ENCODE measurements at regions not wholly inside any gene's neighbourhood (a gene's known extent, or its start where the extent isn't known, plus 50 kb on each side); places are given as distances from the start of the nearest gene placed in this dataset.

DNA sequence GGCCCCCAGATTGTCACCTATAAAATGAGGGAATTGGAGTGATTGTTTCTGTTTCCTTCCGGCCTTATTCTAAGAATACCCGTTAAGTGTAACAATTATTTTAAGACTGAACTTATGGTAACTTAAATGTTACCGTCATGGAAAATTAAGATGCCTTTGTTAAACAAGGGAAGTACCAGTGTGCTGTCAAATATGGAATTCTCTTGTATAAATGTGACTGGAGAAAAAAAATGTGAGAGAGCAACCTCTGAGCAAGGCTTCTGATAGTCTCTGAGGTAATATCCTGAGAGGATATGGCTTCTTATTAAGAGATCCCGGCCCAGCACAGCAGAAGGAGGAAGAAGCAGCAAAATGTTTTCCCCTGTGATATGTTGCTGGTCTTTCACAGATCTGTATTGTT lies 480.7 kb upstream of the ADAMTS9 start:
- no peak for TF ChIP-seq POLR2AphosphoS5 (IDR thresholded peaks at IDR 0.05; ENCODE audit: borderline replicate concordance, low read depth, low read length)
- no peak for TF ChIP-seq FOXP2 (optimal IDR thresholded peaks at IDR 0.05; ENCODE audit: control extremely low read depth, extremely low read length, insufficient read depth)
- TF ChIP-seq EZH2 (IDR thresholded peaks at IDR 0.05), result no peak

Data from SK-N-MC (cell line).